Neuronal stem cell (in vitro differentiated cells): ENCODE measurements at regions not wholly inside any gene's neighbourhood (a gene's known extent, or its start where the extent isn't known, plus 50 kb on each side); places are given as distances from the start of the nearest gene placed in this dataset.

Experiments used
- DNase-seq: peaks from one replicate; pipeline ENCODE4 v3.0.0-alpha.2; 2013; ENCODE audit warnings: low spot score
- H2AFZ ChIP-seq: one replicate; pipeline ENCODE4 v1.6.1; 2013; ENCODE audit warnings: mild to moderate bottlenecking, low read length, inconsistent platforms
- H2AK5ac ChIP-seq: 2 replicates; pipeline ENCODE4 v1.6.1; 2013; ENCODE audit warnings: low read depth, mild to moderate bottlenecking, inconsistent platforms, low read length, moderate library complexity, mixed read lengths
- H2BK120ac ChIP-seq: 2 replicates; pipeline ENCODE4 v1.6.1; 2013; ENCODE audit warnings: low read depth, mild to moderate bottlenecking, inconsistent platforms, low read length, moderate library complexity, mixed read lengths
- H2BK12ac ChIP-seq: one replicate; pipeline ENCODE4 v1.6.1; 2013; ENCODE audit warnings: low read length, inconsistent platforms
- H2BK15ac ChIP-seq: 2 replicates; pipeline ENCODE4 v1.6.1; 2013; ENCODE audit warnings: mild to moderate bottlenecking, low read length, inconsistent platforms, mixed read lengths
- H2BK5ac ChIP-seq: one replicate; pipeline ENCODE4 v1.6.1; 2013; ENCODE audit warnings: inconsistent platforms, mild to moderate bottlenecking, low read length, moderate library complexity
- H3K14ac ChIP-seq: one replicate; pipeline ENCODE4 v1.6.1; 2013; ENCODE audit warnings: low read length, inconsistent platforms
- H3K18ac ChIP-seq: 2 replicates; pipeline ENCODE4 v1.6.1; 2013; ENCODE audit warnings: low read length, inconsistent platforms
- H3K23ac ChIP-seq: 2 replicates; pipeline ENCODE4 v1.6.1; 2013; ENCODE audit warnings: low read depth, mild to moderate bottlenecking, mixed read lengths, low read length, inconsistent platforms; ENCODE audit not compliant: poor library complexity
- H3K27ac ChIP-seq: replicated peaks from 3 replicates; pipeline ENCODE4 v1.5.1; 2013; ENCODE audit warnings: low read length, inconsistent platforms
- H3K27me3 ChIP-seq, 3 experiments: 2 replicates each; pipeline ENCODE4 v1.6.1; 2013; ENCODE audit warnings: low read length in 3 of 3, mild to moderate bottlenecking in 2 of 3, inconsistent platforms in 1 of 3, low read depth in 1 of 3, mixed read lengths in 1 of 3, moderate library complexity in 1 of 3; ENCODE audit not compliant: control insufficient read depth in 3 of 3, insufficient read depth in 3 of 3
- H3K36me3 ChIP-seq, 2 donors: replicated peaks in 1 of 2; 2 replicates each; pipeline ENCODE4 v1.6.1; 2013; ENCODE audit warnings: low read length in 2 of 2; ENCODE audit not compliant: control insufficient read depth in 2 of 2, insufficient read depth in 2 of 2
- H3K4ac ChIP-seq: 2 replicates; pipeline ENCODE4 v1.6.1; 2013; ENCODE audit warnings: inconsistent platforms, mild to moderate bottlenecking, low read length, moderate library complexity
- H3K4me1 ChIP-seq, 2 donors: 1 replicate in 1 of 2; 2 replicates in 1 of 2; pipeline ENCODE4 v1.6.1; 2013; ENCODE audit warnings: low read length in 2 of 2, low read depth in 1 of 2; ENCODE audit not compliant: control insufficient read depth in 2 of 2, insufficient read depth in 1 of 2
- H3K4me2 ChIP-seq: one replicate; pipeline ENCODE4 v1.6.1; 2013; ENCODE audit warnings: mild to moderate bottlenecking, low read length, inconsistent platforms; ENCODE audit not compliant: insufficient read depth, poor library complexity, severe bottlenecking
- H3K4me3 ChIP-seq, 2 donors: 2 replicates each; pipeline ENCODE4 v1.5.1; 2013; ENCODE audit warnings: low read length in 2 of 2, mild to moderate bottlenecking in 2 of 2, inconsistent platforms in 1 of 2, moderate library complexity in 1 of 2
- H3K79me1 ChIP-seq: one replicate; pipeline ENCODE4 v1.6.1; 2013; ENCODE audit warnings: low read depth, mild to moderate bottlenecking, inconsistent platforms, low read length, moderate library complexity
- H3K9ac ChIP-seq: one replicate; pipeline ENCODE4 v1.6.1; 2013; ENCODE audit warnings: mild to moderate bottlenecking, low read depth, low read length, inconsistent platforms; ENCODE audit not compliant: poor library complexity
- H3K9me3 ChIP-seq, 2 donors: replicated peaks in 1 of 2; 2 replicates each; pipeline versions ENCODE3 to v1.6.1; 2013; ENCODE audit warnings: low read length in 2 of 2, mild to moderate bottlenecking in 2 of 2, inconsistent platforms in 1 of 2, low read depth in 1 of 2, mixed read lengths in 1 of 2, moderate library complexity in 1 of 2; ENCODE audit not compliant: control insufficient read depth in 2 of 2, insufficient read depth in 1 of 2
- H4K8ac ChIP-seq: one replicate; pipeline ENCODE4 v1.6.1; 2013; ENCODE audit warnings: low read depth, mild to moderate bottlenecking, inconsistent platforms, low read length, moderate library complexity
- H4K91ac ChIP-seq: one replicate; pipeline ENCODE4 v1.6.1; 2013; ENCODE audit warnings: low read length, low read depth, mild to moderate bottlenecking, inconsistent platforms; ENCODE audit not compliant: poor library complexity
- WGBS, 2 donors: extraction: QIAGEN DNeasy Blood & Tissue Kit; methylation state at CpG; one replicate each; pipeline ENCODE4 v1.1.7; 2013; ENCODE audit warnings: missing lambda C conversion rate in 2 of 2, mixed read lengths in 1 of 2; ENCODE audit not compliant: insufficient read length in 2 of 2, insufficient replicate concordance in 1 of 2; ENCODE audit errors: extremely low coverage in 2 of 2; 5-methylcytosine and 5-hydroxymethylcytosine counted together

DNA sequence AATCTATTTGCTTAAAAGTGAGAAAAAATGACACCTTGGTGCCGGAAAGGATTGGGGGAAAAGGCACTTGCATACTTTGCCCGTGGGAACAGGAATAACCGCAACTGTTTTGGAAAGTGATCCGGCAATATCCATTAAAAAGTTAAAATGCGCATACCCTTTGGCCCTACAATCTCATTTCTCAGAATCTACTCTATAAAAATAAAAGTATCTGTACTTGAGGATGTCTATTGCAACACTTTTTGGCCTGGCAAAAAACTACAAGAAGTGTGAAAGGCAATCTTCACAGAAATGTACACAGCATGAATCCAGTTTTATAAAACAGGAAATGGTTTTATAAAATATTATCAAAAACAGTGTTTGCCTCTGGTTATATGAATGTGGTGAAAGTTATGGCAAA lies 58.3 kb upstream of the NFIL3 start:
- no peak overlapping the region for H2BK120ac ChIP-seq
- H3K4ac ChIP-seq, result no peak overlapping the region
- no peak for DNase-seq
- H3K18ac ChIP-seq, result no peak overlapping the region
- no peak overlapping the region for H3K27ac ChIP-seq
- H3K14ac ChIP-seq, result no peak overlapping the region
- no peak overlapping the region for H2BK5ac ChIP-seq
- H3K9me3 ChIP-seq, result no peaks in the 10 kb centered on the region
- H2AK5ac ChIP-seq, result no peak overlapping the region
- no peaks in the 10 kb centered on the region for H3K79me1 ChIP-seq
- no CpG with 5 or more reads among the region's 5 CpGs for WGBS, 2 donors
- no peak overlapping the region for H4K8ac ChIP-seq
- H3K4me2 ChIP-seq, result no peak overlapping the region
- H3K9ac ChIP-seq, result no peak overlapping the region
- no peak overlapping the region for H2BK15ac ChIP-seq
- H2AFZ ChIP-seq, result no peak overlapping the region
- peaks cover 0 to 4% of the 10 kb centered on the region in 2 donors for H3K4me1 ChIP-seq
- H4K91ac ChIP-seq, result no peak overlapping the region
- H3K23ac ChIP-seq, result no peak overlapping the region
- no peak overlapping the region for H2BK12ac ChIP-seq
- no peak overlapping the region for H3K4me3 ChIP-seq
- no peaks in the 10 kb centered on the region for H3K36me3 ChIP-seq
- H3K27me3 ChIP-seq, result peaks cover 0 to 3% (median 0%) of the 10 kb centered on the region in 3 experiments

DNA sequence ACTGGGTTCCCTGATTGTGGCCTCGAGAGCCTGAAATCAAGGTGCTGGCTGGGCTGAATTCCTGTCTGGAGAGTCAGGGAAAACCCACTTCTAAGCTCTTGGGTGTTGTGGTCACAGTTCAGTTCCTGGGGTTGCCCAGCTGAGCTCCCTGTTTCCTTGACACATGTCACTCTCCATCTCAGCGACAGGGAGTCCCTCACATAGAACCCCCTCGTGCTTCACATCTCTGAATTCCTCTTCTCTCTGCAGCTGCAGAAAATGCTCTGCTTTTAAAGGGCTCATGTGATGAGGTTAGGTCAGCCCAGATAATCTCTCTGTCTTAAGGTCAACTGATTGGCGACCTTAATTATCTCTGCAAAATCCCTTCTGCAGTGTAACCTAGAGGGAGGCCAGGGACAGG lies 53.5 kb upstream of the NFIL3 start:
- Histone ChIP-seq H3K14ac (no peak overlapping the region), H2BK120ac (no peak overlapping the region), H3K9me3 (peaks cover 0 to 6% of the 10 kb centered on the region in 2 donors), H2AFZ (peak overlapping the region; percentile 45), H3K4me3 (no peak overlapping the region), H3K4me2 (no peak overlapping the region), H3K18ac (no peak overlapping the region), H3K23ac (no peak overlapping the region), H3K4ac (no peak overlapping the region), H3K27me3 (no peaks in the 10 kb centered on the region), H3K36me3 (no peaks in the 10 kb centered on the region), H2BK5ac (no peak overlapping the region), H2BK12ac (no peak overlapping the region), H2AK5ac (no peak overlapping the region), H2BK15ac (no peak overlapping the region), H3K9ac (no peak overlapping the region), H3K27ac (peak overlapping the region; percentile 57), H4K8ac (no peak overlapping the region), H3K4me1 (peaks cover 0 to 5% of the 10 kb centered on the region in 2 donors), H3K79me1 (no peaks in the 10 kb centered on the region), H4K91ac (no peak overlapping the region)
- DNase-seq, result peak; percentile 47
- WGBS, 2 donors, result no CpG with 5 or more reads among the region's 4 CpGs

DNA sequence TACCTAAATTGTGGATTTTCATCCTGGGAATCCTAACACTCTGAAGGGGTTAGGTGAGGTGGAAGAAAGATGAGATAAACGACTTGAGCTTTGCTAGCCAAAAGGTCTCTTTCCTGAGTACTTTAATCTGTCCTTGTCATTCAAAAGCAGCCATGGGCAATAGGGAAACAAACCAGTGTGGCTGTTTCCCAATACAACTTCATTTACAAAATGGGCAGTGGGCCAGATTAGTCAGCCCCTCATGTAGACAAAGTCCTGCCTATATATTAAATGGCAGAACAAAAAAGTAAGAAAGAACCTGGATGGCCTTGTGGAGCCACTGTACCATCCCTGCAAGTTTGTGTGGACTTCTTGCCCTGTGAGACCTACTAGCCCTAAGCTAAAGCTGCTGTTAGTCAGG lies 51.0 kb upstream of the NFIL3 start:
- no peak overlapping the region for H3K4me2 ChIP-seq
- H3K9me3 ChIP-seq, result peaks cover 0 to 6% of the 10 kb centered on the region in 2 donors
- H3K36me3 ChIP-seq, result no peaks in the 10 kb centered on the region
- H3K79me1 ChIP-seq, result no peaks in the 10 kb centered on the region
- H2BK5ac ChIP-seq, result no peak overlapping the region
- H2AFZ ChIP-seq, result no peak overlapping the region
- H3K27ac ChIP-seq, result no peak overlapping the region
- no peak overlapping the region for H3K4ac ChIP-seq
- H3K9ac ChIP-seq, result no peak overlapping the region
- H3K14ac ChIP-seq, result no peak overlapping the region
- DNase-seq, result no peak
- H4K91ac ChIP-seq, result no peak overlapping the region
- no peak overlapping the region for H3K18ac ChIP-seq
- no peak overlapping the region for H2BK12ac ChIP-seq
- H2BK120ac ChIP-seq, result no peak overlapping the region
- H3K4me1 ChIP-seq, result peaks cover 0 to 5% of the 10 kb centered on the region in 2 donors
- H2AK5ac ChIP-seq, result no peak overlapping the region
- H3K4me3 ChIP-seq, result no peak overlapping the region
- no peak overlapping the region for H4K8ac ChIP-seq
- no CpG with 5 or more reads among the region's 1 CpG for WGBS, 2 donors
- no peaks in the 10 kb centered on the region for H3K27me3 ChIP-seq
- no peak overlapping the region for H3K23ac ChIP-seq
- no peak overlapping the region for H2BK15ac ChIP-seq
